ENCODE measurements at regions not wholly inside any gene's neighbourhood (a gene's known extent, or its start where the extent isn't known, plus 50 kb on each side); places are given as distances from the start of the nearest gene placed in this dataset.

GRCh38 chr1:182149411-182149965 is 88.0 kb upstream of the ZNF648 start:
- peak in 1 of 2 donors; percentile 41 for DNase-seq

- no peak for DNase-seq
Observed at GRCh38 chr1:182147951-182148350, 86.4 kb upstream of the ZNF648 start.

GRCh38 chr1:182147136-182147820 is 85.8 kb upstream of the ZNF648 start:
- no peak for DNase-seq

DNA sequence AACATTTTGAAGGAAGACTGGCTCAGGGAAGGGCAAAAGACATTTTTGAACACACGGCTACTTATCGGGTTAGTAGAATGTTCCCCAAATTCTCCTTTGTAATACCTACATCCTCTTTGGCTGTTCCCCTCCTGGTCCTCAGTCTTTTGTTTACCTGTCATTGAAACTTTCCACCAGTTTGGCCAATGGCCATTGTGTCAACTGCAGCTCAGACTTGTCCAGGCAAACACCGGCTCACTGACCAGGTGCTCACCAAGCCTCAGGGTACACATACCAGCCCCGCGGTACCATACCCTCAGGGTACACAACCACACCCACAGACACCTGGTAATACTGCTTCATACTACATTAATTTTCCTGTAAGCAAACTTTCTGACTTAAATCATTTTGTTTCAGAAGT is 84.8 kb upstream of the ZNF648 start:
- no peak for DNase-seq

DNA sequence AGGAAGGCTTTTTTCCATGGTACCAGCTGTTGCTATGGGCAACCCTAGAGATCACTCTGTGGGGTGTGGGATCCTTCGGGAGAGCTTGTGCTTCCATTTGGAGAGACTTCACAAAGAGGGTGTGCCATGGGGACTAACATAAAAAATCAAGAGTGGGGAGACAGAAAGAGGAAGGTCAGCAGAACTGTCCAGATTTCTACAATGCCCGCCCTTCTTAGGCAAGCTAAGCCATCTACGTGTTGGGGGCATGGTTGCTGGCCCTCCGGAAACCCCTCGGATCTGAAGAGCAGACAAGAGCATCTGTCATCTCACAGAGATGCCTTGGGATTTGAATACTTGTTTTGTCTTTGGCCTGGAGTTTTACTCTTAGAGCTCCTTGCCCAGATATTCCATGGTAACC is 83.9 kb upstream of the ZNF648 start:
- no peak for DNase-seq

- DNase-seq, result no peak
Observed at GRCh38 chr1:182144646-182145030, 83.1 kb upstream of the ZNF648 start.

DNA sequence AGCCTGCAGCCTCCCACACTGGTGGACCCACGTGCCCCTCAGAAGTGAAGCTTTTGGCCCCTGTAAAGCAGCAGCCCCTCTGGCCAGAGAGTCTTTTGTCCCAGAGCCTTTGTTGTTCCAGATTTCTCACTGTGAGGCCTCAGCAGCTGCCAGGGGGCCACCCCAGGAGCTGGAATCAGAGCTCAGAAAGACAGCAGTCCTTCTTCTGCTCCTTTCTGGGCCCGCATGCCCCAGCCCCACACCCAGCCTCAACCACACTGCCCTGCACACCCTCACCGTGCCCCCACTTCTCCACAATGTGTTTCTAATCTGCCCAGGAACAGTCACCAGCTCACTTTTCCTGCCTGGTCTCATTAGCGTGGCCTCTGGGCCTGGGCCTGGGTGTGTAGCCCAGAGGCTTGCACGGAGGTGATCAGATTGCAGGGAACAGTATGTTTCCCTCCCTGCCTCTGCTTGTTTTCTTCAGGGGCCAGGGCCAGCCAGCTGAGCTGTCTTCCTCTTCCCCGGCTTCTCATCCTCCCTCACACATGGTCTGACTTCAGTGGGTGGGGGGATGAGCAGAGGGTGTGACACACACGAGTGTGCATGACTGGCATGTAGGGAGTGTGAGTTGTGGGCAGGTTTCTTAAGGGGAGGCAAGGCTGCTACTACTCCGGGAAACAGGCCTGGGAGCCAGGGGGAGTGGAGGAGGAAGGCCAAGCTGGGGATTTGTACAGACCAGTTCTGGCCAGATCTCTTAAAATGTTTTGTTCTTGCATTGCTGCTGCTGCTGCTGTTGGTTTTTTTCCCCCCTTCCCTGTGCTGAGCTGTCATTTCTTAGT is 82.5 kb upstream of the ZNF648 start:
- peak; percentile 70 to 90 for DNase-seq

- DNase-seq, result peak; percentile 86 to 91
Observed at GRCh38 chr1:182143154-182143657, 81.7 kb upstream of the ZNF648 start.

DNA sequence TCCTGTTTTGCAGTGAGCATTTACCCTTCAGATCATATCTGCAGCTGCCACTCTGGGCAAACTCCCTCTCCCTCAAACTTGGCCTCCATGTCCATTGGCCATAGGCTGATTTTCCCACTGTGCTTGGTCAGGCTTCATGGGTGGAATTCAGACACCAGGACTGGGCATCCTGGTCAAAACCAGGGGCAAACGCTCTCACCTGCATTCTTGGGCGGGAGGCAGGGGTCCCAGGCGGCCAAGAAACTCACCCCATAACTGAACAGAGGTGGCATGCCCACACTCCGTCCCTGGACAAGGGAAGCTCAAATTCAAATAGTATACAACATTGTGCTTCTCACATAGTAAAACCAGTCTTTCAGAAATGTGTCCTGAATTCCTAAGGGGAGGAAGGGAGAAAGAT is 81.1 kb upstream of the ZNF648 start:
- no peak for DNase-seq

DNA sequence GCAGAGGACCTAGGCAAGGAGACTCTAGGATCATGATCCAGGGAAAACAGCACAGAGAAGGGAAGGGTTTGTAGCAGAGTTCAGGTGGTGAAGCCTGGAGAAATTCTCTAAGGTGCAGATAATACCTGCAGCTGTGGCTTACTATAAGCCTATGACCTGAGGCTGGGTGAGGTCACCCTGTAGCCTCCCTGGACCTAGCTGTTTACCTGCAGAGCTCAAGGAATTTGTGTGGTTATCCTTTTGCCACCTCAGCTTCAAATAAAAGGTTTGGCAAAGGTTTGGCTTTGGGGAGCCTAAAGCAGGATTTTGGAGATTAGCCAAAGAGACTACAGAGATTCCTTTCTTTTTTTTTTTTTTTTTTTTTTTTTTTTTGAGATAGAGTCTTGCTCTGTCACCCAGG is 79.5 kb upstream of the ZNF648 start:
- no peak for DNase-seq

- DNase-seq, result no peak
Observed at GRCh38 chr1:182139496-182139895, 78.0 kb upstream of the ZNF648 start.

DNA sequence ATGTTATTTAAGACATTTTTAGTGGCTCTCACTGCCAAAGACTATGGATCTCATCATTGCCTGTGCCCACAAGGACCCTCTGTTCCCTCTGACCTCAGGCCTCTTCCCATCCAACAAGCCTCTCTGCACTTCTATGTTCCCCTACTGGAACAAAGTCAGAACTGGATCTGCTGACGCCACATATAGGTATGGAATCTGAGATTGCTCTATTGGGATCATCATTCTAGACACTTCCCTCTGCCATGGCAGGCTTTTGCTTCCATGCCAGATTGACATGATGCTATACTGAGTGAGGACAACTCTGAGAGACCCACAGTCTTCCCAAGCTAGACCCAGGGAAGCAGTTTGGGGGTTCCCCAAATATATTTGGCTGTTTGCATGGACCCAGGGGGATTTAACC is 76.0 kb upstream of the ZNF648 start:
- DNase-seq, result no peak

DNA sequence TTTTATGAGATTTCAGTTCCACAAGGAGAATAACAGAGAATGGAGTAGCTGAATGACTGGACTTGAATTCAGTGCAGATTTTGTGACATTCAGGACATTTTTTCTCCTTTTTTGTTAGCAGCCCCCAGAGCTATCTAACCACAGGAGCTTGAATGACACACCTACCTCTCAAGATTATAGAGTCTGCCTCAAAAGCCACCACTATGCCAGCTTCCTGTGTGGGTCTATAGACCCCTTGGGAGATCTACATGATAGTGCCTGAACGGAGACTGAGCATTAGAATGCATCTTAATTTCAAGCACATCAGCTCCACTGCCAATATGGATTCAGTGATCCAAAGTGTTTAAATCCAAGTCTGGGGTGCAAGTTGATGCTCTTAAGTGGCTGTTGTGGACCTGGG is 74.4 kb upstream of the ZNF648 start:
- no peak for DNase-seq

DNA sequence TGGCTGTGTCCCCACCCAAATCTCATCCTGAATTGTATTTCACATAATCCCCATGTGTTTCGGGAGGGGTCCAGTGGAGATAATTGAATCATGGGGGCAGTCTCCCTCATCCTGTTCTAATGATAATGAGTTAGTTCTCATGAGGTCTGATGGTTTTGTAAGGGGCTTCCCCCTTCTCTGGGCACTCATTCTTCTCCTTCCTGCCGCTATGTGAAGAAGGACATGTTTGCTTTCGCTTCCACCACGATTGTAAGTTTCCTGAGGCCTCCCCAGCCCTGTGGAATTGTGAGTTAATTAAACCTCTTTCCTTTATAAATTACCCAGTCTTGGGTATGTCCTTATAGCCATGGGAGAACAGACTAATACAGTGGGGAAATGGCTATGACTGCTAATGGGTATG is 72.7 kb upstream of the ZNF648 start:
- no peak for DNase-seq

- DNase-seq, result no peak
Observed at GRCh38 chr1:182133181-182133580, 71.7 kb upstream of the ZNF648 start.

DNA sequence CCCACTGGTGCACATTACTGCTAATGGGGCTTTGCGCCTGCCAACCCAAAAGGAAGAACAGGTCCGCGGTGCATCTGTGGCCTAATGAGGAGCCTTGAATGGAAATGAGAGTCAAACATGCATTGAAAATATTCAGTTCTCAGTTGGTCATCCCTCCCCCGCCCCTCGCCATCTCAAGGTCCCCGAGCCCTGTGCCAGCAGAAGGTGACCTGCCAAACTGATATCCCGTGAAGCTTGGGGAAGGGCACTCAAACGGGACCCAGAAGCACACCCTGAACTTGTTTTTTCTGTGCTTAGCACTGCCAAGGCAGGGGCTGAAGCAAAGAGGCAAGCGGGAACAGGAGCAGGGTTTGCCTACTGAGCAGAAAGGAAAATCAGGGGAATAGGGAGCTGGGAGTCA is 67.9 kb upstream of the ZNF648 start:
- no peak for DNase-seq

- no peak for DNase-seq
Observed at GRCh38 chr1:182128502-182128901, 67.0 kb upstream of the ZNF648 start.

- DNase-seq, result no peak
Observed at GRCh38 chr1:182127656-182128055, 66.1 kb upstream of the ZNF648 start.

DNA sequence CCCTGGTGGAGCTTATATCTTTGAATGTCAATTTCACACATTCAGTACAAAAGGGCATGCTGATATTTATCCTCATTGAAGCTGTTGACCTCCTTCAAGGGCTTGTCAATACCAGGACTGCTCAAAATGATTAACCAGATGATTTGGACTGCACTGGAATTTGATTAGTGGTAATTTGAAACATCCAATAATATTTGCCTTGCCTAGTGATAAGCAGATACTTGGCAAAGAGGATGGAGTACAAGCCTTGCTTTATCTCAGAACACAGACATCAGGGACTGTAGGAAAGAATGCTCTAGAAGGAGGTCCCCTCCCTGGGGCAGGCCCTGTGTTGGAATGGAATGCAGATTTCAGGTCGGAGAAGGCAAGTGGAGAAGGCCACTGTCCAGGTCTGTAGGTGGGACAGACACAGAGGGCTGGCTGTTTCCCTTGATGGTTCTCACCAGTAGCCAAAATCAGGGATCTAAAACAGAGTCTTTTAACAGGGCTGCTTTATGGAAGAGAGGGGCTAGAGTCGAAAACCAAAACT is 64.8 kb upstream of the ZNF648 start:
- DNase-seq, result no peak

- DNase-seq, result no peak
Observed at GRCh38 chr1:182122913-182123260, 61.4 kb upstream of the ZNF648 start.

DNA sequence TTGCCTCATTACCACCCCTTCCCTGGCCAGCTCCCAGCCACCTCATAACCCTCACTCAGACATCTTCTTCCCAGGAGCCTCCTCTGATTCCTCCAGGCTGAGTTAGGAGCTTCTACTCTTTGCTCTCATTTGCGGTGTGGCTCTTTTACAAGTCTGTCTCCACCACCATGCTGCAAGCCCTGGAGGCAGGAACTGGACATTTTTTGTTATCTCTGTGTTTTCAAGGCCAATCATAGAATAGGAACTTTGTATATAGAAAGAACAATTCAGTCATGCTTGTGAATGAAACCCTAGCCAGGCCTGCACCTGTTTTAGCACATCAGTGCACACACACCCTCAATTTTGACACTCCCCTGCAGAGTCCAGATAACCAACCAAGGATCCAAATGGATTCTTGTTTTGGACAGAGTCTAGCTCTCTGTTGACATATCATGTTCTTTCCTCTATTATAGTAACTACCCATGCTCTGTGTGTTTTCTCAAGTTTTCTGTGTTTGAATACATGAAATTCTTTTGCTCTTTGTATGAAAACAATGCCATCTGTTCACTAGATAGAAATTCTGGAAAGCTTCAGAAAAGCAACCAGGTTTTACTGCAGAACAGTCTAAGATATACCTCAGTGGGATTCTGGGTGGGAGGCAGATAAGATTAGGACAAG is 60.9 kb upstream of the ZNF648 start:
- DNase-seq, result no peak

DNA sequence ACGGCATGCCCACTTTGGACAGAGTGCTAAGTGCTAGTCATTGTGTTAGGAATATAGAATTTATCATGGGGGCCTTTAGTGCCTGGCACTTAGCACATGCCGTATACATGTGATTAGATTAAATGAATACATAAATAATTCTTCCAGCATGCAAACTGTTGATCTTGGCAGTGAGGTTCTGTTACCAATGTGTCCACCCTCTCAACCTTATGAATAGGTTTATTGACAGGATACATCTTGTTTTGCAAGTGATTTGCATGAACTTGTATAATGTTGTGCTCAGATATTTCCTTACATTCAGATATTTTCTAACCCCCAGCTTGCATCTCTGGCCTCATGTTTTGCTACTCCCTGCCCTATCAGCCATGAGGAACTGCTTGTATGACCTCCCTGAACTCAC is 60.3 kb upstream of the ZNF648 start:
- DNase-seq, result no peak
